GM19238 (cell line): ENCODE measurements at regions not wholly inside any gene's neighbourhood (a gene's known extent, or its start where the extent isn't known, plus 50 kb on each side); places are given as distances from the start of the nearest gene placed in this dataset.

ENCODE experiments used
- DNase-seq: peaks from one replicate; pipeline ENCODE4 v3.0.0; 2011; ENCODE audit warnings: low spot score; ENCODE audit not compliant: insufficient read length

DNA sequence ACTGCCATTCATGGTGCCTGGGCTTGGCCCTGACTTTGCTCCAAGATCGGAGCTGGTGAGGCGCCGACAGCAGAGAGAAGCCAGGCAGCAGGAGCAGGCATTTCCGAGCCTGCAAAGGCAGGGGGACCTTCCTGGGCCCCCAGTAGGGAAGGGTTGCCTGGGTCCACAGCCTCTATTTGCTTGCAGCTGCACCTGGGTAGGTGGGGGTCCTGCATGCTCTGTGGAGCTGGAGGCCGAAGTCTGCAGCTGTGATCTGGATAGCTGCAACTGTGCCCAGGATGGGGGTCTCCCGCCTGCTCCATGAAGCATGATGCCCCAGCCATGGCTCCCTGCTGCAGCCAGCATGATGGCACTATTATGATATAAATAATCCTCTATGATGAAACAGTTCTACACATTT is 2144.2 kb downstream of the PCDH9 start:
- no peak for DNase-seq

DNA sequence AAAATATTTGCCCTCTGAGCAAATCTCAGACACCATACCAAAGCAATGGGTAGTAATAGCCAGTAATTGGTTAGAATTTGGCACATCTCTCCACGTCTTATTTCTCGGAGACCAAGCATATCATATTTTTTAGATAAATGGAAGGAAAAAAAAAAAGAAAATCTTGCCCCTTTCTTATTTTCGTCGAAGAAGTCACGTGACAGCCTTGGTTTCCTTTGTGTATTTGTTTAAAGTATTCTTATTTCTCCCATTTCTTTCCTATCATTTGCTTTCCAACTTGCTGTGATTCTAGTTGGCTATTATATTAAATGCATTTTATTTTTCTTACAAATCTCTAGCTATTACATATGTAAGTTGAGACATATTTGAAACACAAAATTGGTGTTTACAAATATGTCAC is 2155.9 kb downstream of the PCDH9 start:
- DNase-seq: no peak

DNA sequence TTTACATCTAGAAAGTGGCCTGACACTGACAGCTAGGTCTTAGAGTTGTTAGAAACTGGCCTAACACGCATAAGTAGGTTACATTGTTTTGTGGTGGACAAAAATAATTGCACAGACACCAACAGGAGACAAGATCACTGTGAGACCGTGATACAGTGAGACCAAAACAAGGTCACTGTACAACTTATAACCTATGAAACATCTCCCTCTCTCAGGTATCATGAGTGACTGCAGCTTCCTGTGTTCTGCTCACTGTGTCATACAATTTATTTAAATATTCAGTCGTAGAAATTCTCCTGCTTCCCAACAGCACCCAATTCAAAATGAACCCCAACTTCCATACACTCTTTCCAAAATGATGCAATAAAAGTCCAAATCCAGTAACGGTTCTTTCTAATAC is 2165.2 kb downstream of the PCDH9 start:
- DNase-seq: no peak

DNA sequence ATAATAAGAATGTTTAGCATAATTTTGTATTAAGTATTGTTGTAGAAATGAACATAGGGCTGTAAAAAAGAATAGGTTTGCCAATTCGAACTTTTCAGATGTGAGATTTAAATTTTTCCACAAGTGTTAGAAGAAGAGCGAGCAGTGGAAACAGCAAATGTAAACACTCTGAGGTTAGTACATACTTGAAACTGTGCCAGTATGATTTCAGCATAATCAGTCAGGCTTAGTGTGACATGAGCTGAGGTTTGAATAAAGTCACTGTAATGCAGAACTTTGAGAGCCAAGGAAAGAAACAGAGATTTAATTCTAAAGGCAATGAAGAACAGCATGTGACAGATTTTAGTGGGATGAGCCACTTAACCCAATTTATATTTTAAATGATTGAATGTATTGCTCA is 2166.4 kb downstream of the PCDH9 start:
- no peak for DNase-seq

DNA sequence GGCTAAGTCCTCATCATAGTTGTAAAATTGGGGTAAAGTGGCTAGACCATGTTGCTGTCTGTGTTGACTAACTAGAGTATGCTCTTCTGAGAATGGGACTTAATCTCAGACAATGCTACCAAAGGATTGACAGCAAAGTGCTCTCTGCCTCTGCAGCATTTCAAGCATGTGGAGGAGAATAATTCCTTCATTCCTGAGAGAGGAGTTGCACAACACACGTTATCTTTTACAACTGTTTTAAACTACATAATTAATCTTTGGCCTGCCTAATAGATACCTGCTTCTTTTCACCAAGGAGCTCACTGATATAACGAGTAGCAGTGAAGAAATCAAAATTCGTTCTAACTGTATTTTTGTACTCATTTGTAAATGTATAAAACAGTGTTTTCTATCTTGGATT is 2172.2 kb downstream of the PCDH9 start:
- DNase-seq: no peak

DNA sequence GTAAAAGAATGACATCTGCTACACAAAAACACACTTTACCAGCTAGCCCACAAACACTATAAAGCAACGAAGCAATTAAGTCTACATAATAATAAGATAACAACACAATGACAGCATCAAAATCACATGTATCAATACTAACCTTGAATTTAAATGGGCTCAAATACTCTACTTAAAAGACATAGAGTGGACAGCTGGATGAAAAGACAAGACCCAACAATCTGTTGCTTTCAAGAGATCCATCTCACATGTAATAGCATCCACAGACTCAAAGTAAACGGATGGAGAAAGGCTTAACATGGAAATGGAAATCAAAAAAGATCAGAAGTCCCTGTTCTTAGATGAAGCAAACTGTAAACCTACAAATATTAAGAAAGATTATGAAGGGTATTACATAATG is 2175.9 kb downstream of the PCDH9 start:
- no peak for DNase-seq

DNA sequence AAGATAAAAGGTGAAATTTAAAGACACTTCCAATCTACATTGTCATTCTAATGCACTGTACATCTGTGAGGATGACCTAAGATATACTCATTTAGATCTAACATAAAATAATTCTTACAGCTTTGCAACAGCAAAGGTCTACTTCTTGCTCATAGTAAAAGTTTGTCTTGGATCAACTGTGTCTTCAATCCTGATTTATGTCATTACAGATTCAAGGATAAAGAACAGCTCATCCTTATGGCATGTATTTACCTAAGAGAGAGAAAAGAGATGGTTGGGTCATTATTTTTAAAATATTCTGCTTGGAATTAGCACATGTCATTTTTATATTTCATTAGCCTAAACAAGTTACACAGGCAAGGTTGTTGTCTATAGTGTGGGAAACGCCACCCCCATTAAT is 2193.1 kb downstream of the PCDH9 start:
- no peak for DNase-seq

DNA sequence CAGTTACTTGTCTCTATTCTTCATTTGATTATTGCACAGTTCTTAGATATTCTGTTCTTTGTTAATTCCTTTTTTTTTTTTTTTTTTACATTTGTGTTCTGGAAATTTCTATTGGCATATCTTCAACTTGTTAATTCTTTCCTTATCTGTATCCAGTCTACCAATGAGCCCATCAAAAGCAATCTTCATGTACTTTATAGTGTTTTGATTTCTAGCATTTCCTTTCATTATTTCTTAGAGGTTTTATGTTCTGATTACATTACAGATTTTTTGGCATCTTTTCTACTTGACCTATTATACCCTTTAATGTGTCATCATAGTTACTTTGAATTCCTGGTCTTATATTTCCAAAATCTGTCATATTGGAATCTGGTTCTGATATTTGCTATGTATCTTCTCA is 2194.8 kb downstream of the PCDH9 start:
- DNase-seq: no peak

DNA sequence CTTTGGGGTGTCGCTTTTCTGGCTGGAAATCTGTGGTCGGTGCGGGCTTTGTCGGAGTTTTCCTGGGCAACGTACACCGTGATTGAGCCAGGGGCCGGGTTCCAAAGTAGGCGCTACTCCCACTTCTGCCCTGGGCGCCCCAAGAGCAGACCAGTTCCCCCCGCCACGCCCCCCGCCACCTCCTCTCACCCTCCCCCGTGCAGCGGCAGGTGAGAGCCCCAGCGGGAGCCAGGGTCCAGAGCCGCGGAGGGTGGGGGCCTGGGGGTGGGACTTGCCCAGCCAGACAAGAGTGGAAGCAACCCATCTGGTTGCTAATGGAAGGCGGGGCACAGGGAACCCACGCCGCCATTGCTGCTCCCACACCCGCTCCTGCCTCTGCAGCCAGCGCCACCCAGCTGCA is 2195.9 kb downstream of the PCDH9 start:
- DNase-seq: no peak

DNA sequence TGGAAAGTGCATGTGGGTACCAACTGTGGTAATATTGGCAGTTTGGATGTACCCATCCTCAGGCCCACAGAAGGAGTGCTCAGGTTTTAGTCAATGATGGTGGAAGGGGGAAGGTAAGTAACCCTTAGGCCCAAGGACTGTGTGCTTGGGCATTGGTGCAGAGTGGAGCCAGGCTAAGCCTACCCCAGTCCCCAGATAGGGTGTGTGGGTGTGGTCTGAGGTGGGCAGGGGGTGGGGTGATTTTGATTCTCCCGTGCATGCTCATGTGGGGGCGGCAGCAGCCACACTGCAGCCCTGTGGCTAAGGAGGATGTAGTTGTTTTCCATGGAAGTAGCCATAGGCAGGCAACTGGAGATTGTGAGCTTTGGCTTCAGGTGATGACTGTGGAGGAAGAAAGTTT is 2197.3 kb downstream of the PCDH9 start:
- no peak for DNase-seq

DNA sequence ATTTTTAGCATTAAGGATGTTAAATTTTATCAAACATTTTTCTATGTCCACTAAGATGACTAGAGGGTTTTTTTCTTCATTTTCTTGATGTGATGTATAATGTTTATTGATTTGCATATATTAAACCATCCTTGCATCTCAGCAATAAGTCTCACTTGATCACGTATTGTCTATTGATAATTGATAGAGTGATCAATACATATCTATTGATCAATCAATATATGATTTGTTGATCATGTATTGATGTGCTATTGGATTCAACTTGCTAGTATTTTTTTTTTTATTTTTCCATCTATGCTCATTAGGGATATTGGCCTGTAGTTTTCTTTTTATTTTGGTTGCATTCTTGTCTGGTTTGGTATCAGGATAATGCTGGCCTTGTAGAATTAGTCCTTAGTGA is 2202.0 kb downstream of the PCDH9 start:
- no peak for DNase-seq

DNA sequence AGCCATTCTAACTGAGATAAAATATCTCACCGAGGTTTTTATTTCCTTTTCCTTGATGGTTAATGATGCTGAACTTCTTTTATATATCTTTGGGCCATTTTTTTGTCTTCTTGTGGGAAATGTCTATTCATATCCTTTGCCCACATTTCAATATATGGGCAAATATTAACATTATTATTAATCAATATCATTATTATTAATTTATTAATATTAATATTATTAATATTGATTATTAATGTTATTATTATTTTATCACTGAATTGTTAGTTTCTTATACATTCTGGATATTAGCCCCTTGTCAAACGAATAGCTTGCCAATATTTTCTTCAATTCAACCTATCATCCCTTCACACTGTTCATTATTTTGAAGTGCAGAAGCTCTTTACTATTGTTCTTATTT is 2203.6 kb downstream of the PCDH9 start:
- no peak for DNase-seq

DNA sequence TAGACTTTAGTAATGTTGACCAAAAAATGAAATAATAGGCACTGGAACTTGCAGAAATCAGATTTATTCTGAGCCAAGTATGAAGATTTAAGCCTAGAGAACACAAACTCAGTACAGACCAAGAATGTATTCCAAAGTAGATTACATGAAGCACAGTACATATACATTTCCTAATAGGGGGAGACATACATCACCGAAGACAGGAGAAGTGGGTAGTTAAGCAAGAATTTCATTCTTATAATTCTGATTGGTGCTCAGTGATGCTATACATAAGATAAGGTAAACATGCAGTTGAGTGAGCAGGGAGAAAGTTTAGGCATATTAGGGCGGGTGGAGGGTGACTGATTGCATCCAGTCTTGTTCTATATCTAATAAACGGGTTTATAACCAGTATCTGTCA is 2218.8 kb downstream of the PCDH9 start:
- DNase-seq: no peak

DNA sequence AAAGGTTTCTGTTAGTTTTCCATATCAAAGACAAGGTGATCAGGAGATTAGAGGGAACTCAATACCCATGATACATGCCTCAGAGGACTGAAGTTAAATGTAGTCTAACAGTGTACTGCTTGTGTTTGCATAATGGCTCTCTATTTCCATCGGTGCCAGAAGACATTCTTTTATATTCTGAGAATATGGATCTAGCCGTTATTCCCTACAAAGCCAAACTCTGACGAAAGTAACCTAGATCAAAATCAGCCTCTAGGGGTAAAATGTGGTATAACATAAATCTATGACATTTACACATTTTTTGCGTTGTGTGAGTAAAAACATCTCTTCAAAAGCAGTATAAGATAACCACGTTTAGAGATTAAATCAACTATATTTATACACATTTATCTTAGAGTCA is 2232.7 kb downstream of the PCDH9 start:
- DNase-seq: no peak

DNA sequence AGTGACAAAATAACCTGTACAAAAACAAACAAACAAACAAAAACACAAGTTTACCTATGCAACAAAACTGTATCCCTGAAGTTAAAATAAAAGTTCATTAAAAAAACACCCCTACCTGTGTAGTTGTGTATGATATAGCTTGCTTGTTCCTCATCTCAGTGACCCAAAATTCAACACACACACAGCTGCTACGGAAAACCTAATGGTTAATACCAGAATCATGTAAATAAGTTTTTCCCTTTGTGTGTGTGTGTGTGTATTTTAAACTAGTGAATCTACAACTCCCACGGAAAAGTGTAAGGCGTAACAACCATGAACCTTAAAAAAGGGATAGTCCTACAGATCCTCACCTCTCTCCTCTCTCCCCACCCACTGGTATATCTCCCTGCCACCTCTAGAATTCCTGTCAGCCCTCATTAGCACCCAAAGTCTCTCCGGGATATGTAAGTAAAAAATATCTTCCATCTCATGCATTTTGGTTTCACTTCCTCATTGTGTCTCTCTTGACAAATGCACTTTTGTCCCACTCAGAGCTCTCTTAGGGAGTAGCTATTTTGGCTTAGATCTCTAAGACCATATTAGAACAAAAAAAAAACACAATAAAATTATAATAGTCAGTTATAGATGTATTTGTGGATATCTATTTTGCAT is 2236.5 kb downstream of the PCDH9 start:
- DNase-seq: no peak

DNA sequence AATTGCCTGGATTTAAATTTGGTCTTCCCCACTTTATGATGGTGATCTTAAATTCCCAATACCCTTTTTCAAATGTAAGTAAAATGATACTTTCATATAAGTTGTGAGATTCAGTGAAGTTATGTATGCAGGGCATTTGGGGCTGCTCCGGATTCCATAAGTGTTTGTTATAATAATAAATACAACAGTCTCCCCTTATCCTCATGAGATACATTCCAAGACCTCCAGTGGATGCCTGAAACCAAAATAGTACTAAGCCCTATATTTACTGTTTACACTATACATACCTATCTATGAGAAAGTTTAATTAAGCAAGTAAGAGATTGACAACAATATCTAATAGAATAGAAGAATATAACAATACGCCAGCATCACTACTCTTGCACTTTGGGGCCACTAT is 2237.8 kb downstream of the PCDH9 start:
- DNase-seq: no peak

DNA sequence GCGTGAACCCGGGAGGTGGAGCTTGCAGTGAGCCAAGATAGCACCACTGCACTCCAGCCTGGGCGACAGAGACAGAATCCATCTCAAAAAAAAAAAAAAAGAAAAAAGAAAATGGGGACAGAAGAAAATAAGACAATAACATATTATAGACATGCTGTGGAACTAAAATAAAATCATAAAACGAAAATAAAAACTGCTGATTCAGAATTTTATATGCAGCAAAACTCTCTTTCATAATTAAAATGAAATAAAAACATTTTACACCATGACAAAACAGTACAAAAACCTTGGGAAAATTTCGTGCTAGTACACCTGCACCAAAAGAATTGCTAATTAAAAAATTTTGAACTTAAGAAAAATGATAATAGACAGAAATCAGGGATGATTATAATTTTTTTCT is 2245.1 kb downstream of the PCDH9 start:
- DNase-seq: no peak

DNA sequence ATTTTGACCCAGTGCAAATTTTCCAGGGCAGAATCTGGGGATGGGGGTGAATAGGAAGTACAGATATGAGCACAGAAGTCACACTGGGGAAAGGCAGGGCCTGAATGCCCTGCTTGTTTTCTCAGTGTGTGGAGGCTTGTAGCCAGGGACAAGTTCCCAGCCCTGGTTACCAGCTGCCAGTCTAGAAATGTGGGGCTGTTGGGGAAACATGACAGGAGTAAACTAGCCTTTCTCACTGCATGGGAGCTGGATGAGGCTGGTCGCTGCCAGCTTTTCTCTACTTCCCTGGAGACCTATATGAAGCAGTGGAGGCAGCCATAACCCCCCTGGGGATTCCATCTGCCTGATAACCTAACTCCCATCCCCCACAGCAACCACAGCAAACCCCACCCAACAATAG is 2267.7 kb downstream of the PCDH9 start:
- no peak for DNase-seq

DNA sequence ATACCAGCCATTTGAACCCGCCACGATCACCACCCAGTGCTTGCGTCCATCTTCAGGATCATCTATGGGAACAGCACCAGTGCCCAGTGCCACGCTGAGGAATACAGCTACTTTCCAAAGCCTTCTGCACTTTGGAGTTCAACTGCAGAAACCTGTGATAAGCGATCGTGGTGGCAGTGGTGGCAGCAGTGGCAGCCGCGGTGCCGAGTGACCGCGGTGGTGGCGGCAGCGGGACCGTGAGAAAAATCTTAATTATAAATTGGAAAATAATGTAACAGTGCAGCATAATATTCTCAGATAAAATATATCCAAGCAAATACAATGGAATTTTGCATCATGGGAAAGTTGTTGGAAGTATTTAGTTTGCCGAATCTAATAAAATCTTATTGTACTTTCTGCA is 2270.9 kb downstream of the PCDH9 start:
- no peak for DNase-seq

DNA sequence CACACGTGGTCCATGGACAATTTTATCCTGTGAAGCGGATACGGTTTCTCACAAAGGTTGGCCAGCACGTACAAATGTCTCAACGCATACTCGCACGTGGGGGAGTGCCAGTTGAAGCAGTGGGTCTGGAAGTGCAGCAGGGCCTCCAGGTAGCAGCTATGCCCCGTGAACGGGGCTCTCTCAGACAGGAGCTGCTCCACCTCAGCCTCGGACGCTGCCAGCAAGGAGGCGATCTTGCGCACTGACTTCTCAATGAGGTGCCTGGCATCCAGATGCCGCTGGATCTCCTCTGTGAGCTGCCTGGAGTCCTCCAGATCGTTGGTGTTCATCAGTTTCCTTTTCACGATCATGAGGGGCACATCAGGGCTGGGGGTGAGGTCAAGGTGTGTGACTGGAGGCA is 2272.0 kb downstream of the PCDH9 start:
- no peak for DNase-seq

DNA sequence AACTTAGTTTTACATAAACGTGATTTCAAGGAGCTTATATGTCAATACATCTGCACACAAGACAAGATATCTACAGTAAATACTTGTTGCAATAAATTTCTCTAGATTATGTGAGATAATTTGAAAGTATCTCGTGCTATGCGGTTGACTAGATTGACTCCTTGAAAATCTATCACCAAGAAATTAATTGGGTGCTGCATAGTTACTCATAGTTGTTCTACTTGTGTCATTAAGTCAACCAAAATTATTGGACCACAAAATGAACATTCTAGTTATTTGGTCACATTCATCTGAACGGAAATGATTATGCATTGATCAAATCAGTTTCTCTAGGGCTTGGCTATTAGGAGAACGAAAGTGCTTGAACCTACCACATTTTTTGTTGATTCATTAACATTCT is 2291.5 kb downstream of the PCDH9 start:
- no peak for DNase-seq

DNA sequence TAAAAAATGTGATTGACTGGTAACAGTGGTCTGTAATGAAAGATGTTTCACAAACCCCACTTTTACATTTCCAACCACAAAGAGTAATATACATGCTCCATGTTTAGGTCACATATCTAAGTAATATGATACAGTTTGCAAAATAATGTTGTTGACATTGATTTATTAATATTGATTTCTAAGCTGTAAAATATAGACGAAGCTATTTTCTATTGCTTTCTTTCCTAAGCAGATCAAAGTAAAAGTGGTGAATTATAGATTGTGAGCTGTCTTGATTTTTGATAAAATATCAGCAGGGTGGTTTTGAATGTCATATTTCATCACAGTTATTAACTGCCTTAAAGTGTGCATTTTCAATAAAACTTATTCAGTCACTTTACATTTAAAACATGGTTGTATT is 2292.8 kb downstream of the PCDH9 start:
- no peak for DNase-seq

DNA sequence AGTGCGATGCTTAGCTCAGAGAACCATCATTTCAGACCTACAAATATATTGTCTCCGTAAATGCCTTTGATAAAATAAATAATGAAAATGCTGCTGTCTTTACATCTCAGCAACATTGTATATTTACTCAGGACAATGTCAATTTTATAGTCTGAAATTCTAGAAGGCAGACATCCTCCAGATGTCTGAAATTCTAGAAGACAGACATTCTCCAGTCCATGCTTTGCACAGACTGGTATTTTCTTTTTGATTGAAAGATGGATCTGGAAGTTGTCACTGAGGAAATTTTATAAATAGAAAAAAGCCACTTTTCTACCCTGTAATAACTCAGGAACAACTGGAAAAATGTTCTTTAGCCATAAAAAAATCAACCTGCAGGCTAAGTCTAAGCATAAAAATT is 2293.3 kb downstream of the PCDH9 start:
- DNase-seq: no peak

DNA sequence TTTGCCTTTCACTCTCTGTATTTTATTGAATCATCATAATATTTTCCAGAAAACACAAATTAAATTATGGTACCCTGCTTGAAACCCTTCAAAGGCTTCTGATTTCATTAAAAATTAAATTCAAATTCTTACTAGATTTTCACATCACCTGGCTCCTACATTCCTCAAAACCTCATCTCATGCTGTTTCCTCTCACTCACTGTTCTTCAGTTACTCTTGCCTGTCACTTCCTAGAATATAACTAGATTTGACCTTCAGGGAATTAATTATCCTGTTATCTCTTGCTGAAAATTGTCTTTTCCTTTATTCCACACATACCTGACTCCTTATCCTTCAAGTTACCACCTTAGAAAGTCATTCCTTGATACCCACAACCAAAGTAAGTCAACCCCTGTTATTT is 2294.7 kb downstream of the PCDH9 start:
- no peak for DNase-seq
